Stimulated activated CD4-positive, alpha-beta T cell treated with anti-CD3 and anti-CD28 coated beads, TNF-alpha, amount 100 ng/mL, for 4 hours (primary cell): ENCODE measurements at regions not wholly inside any gene's neighbourhood (a gene's known extent, or its start where the extent isn't known, plus 50 kb on each side); places are given as distances from the start of the nearest gene placed in this dataset.
"Not testable (repeated sequence)": the region's sequence is repeated elsewhere in the genome, so short reads cannot be mapped to it uniquely, and the experiment has no call there.

Source experiments
- DNase-seq, 3 experiments: peaks; one replicate each; pipeline ENCODE4 v3.0.0-alpha.2; 2020; ENCODE audit warnings: low read depth in 3 of 3

DNA sequence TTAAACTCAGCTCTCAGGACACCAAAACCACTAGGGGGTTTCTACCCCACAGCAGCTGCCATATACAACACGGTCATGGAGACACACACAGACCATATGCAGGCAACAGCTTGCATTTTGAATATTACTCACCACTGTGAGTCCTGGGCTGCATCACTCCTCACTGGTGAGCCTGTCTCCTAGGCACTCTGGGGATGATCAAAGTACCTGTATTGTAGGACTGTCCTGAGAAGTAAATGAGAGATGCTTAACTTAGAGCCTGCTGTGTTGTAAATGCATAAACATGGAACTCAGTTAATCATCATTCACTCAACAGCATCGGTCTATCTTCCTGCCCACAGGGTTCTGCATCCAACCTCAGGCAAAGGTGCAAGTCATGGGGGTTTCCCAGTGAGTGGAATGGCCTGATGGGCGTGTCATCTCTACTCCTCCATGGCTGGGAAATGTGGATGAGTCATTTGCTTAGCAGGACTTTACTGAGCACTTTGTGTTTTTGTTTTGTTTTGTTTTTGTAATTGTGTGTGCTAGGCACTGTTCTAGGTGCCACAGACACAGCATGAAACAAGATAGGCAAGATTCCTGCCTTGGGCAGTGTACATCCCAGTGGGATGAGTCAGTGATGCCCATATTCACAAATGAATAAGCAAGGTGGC lies 1141.2 kb upstream of the TMEM132C start:
- DNase-seq: no peak

- DNase-seq: no peak
These were observed 1140.7 kb upstream of the TMEM132C start for GRCh38 chr12:127126260-127126628.

DNA sequence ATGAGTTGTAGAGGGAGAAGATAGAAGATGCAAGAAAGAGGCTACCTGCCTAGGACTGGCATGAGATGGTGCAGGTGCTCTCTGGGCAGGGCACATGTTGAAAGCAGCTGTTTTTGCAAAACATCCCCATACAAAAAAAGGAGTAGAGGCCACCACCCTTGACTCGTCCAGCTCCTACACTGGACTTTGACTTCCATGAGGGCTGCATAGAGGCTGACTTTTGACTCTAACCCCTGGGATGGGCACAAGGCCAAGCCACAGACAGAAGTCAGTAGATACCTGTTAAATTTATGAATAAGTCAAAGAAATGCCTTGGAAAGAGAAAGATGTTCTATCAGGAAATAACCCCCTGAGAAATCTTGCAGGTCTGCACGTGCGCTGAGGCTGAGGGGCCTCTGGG lies 1139.1 kb upstream of the TMEM132C start:
- no peak for DNase-seq

DNA sequence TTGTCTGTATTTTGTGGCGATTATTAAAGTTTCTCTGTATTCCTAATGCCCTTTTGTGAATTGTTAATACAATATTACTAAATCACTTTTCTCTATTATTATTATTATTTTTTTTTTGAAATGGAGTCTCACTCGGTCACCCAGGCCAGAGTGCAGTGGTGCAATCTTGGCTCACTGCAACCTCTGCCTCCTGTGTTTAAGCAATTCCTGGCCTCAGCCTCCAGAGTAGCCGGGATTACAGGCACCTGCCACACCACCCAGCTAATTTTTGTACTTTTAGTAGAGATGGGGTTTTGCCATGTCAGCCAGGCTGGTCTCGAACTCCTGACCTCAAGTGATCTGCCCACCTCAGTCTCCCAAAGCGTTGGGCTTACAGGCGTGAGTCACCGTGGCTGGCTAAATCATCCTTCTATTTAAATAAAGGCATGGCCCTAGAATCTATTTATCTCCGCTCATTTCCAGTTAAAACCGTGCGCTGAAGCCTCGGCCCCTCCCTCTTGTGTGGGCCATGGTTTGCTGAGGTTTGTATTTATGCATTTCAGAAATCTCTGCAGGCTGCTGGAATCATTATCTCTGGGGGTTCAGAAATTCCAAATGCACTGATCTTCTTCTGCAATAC lies 1136.4 kb upstream of the TMEM132C start:
- DNase-seq: no peak

DNA sequence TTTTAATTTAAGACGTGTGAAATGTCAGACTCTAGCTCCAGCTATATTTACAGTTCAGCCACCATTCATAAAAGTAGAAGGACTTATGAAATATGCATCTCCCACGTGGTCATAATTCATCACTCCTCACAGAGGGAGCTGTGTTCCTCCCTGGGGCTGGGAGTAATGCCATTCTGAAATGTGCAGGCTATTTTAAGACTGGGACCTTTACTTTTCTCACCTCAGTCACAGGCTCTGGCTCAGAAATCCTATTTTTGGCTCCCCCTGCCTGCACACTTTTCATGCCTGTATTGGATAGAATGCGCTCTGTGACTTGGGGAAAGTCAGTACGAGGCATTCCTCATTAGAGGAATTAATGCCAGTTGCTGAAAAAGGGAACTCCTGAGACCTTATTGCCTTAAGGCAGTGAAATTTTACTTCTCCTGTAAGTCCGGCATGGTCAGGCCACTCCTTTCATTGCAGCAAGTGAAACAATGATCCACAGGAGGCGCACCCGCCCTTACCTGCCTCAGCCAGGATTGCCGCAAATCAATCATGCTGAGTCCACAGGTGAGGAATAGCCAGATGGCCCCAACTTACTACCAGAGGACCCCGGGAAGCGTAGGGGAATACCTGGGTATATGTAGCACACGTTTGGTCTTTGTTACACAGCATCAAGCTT lies 1133.2 kb upstream of the TMEM132C start:
- DNase-seq: no peak

DNA sequence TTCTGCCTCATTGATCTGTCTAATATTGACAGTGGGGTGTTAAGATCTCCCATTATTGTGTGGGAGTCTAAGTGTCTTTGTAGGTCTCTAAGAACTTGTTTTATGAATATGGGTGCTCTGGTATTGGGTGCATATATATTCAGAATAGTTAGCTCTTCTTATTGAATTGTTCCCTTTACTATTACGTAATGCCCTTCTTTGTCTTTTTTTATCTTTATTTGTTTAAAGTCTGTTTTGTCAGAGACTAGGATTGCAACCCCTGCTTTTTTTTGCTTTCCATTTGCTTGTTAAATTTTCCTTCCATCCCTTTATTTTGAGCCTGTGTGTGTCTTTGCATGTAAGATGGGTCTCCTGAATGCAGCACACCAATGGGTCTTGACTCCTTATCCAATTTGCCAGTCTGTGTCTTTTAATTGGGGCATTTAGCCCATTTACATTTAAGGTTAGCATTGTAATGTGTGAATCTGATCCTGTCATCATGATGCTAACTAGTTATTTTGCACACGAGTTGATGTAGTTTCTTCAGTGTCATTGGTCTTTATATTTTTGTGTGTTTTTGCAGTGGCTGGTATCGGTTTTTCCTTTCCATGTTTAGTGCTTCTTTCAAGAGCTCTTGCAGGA lies 1126.0 kb upstream of the TMEM132C start:
- not testable (repeated sequence) for DNase-seq

DNA sequence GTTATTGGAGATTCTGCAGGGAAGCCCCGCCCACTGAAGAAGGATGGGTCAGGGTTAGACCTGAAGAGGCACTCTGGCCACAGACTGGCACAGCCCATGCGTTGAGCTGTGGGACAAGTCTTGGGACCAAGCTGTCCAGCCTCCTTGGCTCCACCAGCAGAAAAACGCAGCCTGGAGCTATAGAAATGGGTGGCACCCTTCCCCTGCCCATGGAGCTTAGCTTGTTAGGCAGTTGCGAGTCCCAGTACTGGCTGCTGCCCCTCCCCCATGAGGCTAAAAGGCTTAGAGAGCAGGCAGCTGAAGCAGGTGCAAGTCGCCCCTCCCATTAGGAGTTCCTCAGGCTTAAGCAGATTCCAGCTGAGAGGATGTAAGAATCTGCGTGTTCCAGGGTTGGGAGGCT lies 1124.0 kb upstream of the TMEM132C start:
- no peak for DNase-seq

DNA sequence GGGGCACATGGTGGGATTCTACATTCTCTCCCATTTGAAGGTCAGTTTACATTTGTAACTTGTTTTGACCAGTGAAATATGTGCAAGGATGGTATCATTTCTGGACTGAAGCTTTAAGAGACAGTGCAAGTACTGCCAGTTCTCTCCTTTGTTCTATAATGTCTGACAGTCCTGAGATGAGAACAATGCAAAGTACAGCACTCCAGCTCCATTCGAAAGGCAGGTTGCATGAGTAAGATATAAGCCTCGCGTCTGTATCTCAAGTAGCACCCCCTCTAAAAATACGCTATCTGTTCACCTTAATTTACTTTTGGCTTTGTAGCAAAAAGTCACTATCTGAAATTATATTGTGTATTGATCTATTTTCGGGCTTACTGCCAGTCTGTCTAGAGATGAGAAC lies 1122.2 kb upstream of the TMEM132C start:
- no peak for DNase-seq

- DNase-seq: no peak
These were observed 1121.6 kb upstream of the TMEM132C start for GRCh38 chr12:127145241-127145928.

- peak; percentile 54 to 66 (median 66) for DNase-seq
These were observed 1120.8 kb upstream of the TMEM132C start for GRCh38 chr12:127145929-127146789.

DNA sequence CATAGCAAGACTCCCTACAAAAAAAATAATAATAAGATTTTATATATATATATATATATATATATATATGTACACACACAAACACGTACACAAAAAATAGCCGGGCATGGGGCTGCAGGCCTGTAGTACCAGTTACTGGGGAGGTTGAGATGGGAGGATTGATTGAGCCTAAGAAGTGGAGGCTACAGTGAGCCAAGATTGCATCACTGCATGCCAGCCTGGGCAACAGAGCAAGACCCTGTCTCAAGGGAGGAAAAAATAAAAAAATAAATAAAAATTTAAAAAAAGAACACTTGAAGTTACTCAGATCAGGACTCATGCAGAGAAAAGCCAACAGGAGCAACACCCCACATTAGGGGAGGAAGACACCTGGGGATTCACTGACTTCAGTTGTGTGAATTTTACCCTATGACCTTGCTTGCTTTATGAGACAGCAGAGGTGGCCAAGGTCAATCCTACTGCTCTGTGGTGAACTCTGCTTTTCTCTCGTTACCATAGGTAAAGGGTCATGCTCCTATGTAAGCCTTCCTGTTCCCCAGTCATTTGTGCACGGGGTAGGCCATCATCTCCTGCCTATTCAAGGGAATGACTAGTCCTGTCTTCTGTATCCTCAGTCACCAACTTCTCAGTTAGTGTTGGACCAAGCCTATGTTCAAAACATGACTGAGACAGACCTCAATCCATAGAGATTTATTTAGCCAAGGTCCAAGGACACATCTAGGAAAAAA lies 1119.8 kb upstream of the TMEM132C start:
- DNase-seq: no peak

- no peak for DNase-seq
These were observed 1119.2 kb upstream of the TMEM132C start for GRCh38 chr12:127147724-127148123.

DNA sequence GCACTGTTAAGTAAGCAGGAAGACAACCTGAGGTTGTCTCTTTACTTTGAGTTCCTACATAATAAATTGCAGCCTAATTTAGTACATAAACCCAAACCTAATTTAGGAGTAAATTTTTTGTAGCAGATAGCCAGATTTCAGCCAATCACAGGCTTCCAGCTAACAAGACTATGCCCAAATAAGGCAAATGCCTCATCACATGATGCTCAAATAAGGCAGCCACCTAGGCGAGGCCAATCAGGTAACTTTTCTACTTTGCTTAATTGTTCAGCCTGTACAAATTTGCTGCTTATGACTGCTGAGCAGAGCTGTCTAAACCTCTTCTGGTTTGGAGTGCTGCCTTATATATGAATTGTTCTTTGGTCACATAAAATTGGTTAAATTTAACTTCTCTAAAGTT lies 1118.7 kb upstream of the TMEM132C start:
- no peak for DNase-seq

- no peak for DNase-seq
These were observed 1117.6 kb upstream of the TMEM132C start for GRCh38 chr12:127149226-127149964.

DNA sequence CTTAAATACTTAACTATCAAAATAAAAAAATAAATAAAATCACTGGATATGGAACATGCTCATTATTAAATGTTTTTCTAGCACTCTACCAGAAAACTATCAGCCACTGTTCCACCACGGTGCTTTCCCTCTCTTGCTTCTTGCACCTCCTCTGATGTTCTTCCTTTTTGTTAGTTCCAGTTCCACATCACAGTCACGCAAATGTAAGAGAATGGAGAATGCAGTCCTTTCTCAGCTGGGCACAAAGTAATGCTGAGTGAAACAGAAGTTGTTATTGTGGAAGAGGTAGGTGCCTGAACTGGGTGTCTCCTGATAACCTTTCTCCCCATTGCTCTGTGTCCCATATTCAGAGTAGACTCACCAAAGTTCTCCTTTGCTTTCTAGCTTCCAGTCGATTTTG lies 1116.9 kb upstream of the TMEM132C start:
- DNase-seq: no peak

- DNase-seq: no peak
These were observed 1116.5 kb upstream of the TMEM132C start for GRCh38 chr12:127150479-127150878.

DNA sequence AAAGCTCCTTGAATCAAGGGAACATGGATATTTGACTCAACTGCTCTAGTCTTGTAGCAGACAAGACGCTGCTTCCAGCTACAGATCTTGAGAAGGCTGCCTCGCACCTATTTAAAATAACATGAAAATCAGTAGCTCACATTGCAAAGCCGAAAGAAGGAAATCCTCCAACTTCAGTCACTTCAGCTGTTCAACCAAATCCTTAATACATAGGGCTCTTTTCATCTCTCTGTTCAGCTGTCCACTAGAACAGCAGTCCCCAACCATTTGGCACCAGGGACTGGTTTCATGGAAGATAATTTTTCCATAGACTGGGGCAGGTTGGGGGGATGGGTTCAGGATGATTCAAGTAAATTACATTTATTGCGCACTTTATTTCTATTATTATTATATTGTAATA lies 1116.0 kb upstream of the TMEM132C start:
- no peak for DNase-seq

- DNase-seq: no peak
These were observed 1113.0 kb upstream of the TMEM132C start for GRCh38 chr12:127153996-127154395.

DNA sequence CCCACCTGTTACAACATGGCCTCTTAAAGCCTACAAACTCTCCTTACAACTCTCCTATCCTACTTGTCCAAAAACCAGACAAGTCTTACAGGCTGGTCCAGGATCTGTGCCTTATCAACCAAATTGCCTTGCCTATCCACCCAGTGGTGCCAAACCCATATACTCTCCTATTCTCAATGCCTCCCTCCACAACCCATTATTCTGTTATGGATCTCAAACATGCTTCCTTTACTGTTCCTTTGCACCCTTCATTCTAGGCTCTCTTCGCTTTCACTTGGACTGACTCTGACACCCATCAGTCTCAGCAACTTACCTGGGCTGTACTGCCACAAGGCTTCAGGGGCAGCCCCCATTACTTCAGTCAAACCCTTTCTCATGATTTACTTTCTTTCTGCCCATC lies 1112.1 kb upstream of the TMEM132C start:
- not testable (repeated sequence) for DNase-seq
